GM19372 (cell line): ENCODE measurements at regions not wholly inside any gene's neighbourhood (a gene's known extent, or its start where the extent isn't known, plus 50 kb on each side); places are given as distances from the start of the nearest gene placed in this dataset.

Source experiments
- ATAC-seq: cut with Tn5 transposase; IDR thresholded peaks from one replicate; pipeline ENCODE4 v1.9.1; 2021; ENCODE audit warnings: mild to moderate bottlenecking, low read depth, moderate library complexity; ENCODE audit not compliant: unreplicated experiment

- no peak for ATAC-seq
Measured at GRCh38 chr4:13142191-13142590, 341.9 kb downstream of the RAB28 start.

GRCh38 chr4:13137390-13137789, 346.8 kb downstream of the RAB28 start:
- ATAC-seq = no peak

GRCh38 chr4:13133700-13134099, 350.4 kb downstream of the RAB28 start:
- no peak for ATAC-seq

GRCh38 chr4:13130848-13131247, 353.3 kb downstream of the RAB28 start:
- ATAC-seq = no peak

- no peak for ATAC-seq
Measured at GRCh38 chr4:13129095-13129494, 355.0 kb downstream of the RAB28 start.

- no peak for ATAC-seq
Measured at GRCh38 chr4:13126976-13127910, 356.9 kb downstream of the RAB28 start.

GRCh38 chr4:13118633-13119032, 365.5 kb downstream of the RAB28 start:
- no peak for ATAC-seq

GRCh38 chr4:13117185-13117584, 367.0 kb downstream of the RAB28 start:
- ATAC-seq = no peak

GRCh38 chr4:13112030-13112429, 372.1 kb downstream of the RAB28 start:
- ATAC-seq = no peak

- ATAC-seq = no peak
Measured at GRCh38 chr4:13109536-13109935, 374.6 kb downstream of the RAB28 start.

- no peak for ATAC-seq
Measured at GRCh38 chr4:13108096-13108495, 376.0 kb downstream of the RAB28 start.

GRCh38 chr4:13103382-13104015, 380.6 kb downstream of the RAB28 start:
- no peak for ATAC-seq

- no peak for ATAC-seq
Measured at GRCh38 chr4:13102092-13102742, 381.9 kb downstream of the RAB28 start.

GRCh38 chr4:13097971-13098370, 386.2 kb downstream of the RAB28 start:
- no peak for ATAC-seq

GRCh38 chr4:13095722-13096121, 388.4 kb downstream of the RAB28 start:
- ATAC-seq = no peak

- no peak for ATAC-seq
Measured at GRCh38 chr4:13093170-13093569, 391.0 kb downstream of the RAB28 start.

- no peak for ATAC-seq
Measured at GRCh38 chr4:13092702-13093101, 391.4 kb downstream of the RAB28 start.

GRCh38 chr4:13089659-13089998, 394.5 kb downstream of the RAB28 start:
- no peak for ATAC-seq

GRCh38 chr4:13088726-13089658, 395.1 kb downstream of the RAB28 start:
- no peak for ATAC-seq

- ATAC-seq = no peak
Measured at GRCh38 chr4:13087041-13087440, 397.1 kb downstream of the RAB28 start.
